ENCODE measurements at regions not wholly inside any gene's neighbourhood (a gene's known extent, or its start where the extent isn't known, plus 50 kb on each side); places are given as distances from the start of the nearest gene placed in this dataset.
"Not testable (repeated sequence)": the region's sequence is repeated elsewhere in the genome, so short reads cannot be mapped to it uniquely, and the experiment has no call there.

GRCh38 chr1:229131243-229132105 is 139.4 kb upstream of the RAB4A start:
- DNase-seq (ENCODE audit: low read depth, low spot score): no peak
- Histone ChIP-seq H3K9ac (ENCODE audit: insufficient read length, low read depth) (no peak overlapping the region), H3K36me3 (ENCODE audit: insufficient read depth, insufficient read length, low read length) (no peaks in the 10 kb centered on the region), H3K27me3 (ENCODE audit: insufficient read depth, insufficient read length) (no peaks in the 10 kb centered on the region), H3K9me3 (ENCODE audit: insufficient read depth, low read length) (peaks cover 38% of the 10 kb centered on the region), H3K4me1 (ENCODE audit: insufficient read depth, insufficient read length) (peaks cover 9% of the 10 kb centered on the region), H3K4me3 (ENCODE audit: insufficient read length, low read depth) (no peak overlapping the region)
- TF ChIP-seq YY1 (IDR thresholded peaks at IDR 0.05; ENCODE audit: insufficient read depth, insufficient read length) (no peak), SUZ12 (IDR thresholded peaks at IDR 0.05; ENCODE audit: extremely low read depth, insufficient read depth, insufficient read length) (no peak), ZNF274 (IDR thresholded peaks at IDR 0.05; ENCODE audit: low read depth, low read length) (no peak)

- Histone ChIP-seq H3K27me3 (ENCODE audit: insufficient read depth, insufficient read length) (no peaks in the 10 kb centered on the region), H3K9me3 (ENCODE audit: insufficient read depth, low read length) (peaks cover 43% of the 10 kb centered on the region), H3K4me1 (ENCODE audit: insufficient read depth, insufficient read length) (peaks cover 9% of the 10 kb centered on the region), H3K9ac (ENCODE audit: insufficient read length, low read depth) (no peak overlapping the region), H3K36me3 (ENCODE audit: insufficient read depth, insufficient read length, low read length) (no peaks in the 10 kb centered on the region), H3K4me3 (ENCODE audit: insufficient read length, low read depth) (no peak overlapping the region)
- no peak for DNase-seq (ENCODE audit: low read depth, low spot score)
- TF ChIP-seq YY1 (IDR thresholded peaks at IDR 0.05; ENCODE audit: insufficient read depth, insufficient read length) (no peak), SUZ12 (IDR thresholded peaks at IDR 0.05; ENCODE audit: extremely low read depth, insufficient read depth, insufficient read length) (no peak), ZNF274 (IDR thresholded peaks at IDR 0.05; ENCODE audit: low read depth, low read length) (no peak)
Measured at GRCh38 chr1:229132106-229132443, 138.8 kb upstream of the RAB4A start.

GRCh38 chr1:229132706-229133105 is 138.2 kb upstream of the RAB4A start:
- TF ChIP-seq SUZ12 (IDR thresholded peaks at IDR 0.05; ENCODE audit: extremely low read depth, insufficient read depth, insufficient read length): no peak
- TF ChIP-seq YY1 (IDR thresholded peaks at IDR 0.05; ENCODE audit: insufficient read depth, insufficient read length): no peak
- no peak for TF ChIP-seq ZNF274 (IDR thresholded peaks at IDR 0.05; ENCODE audit: low read depth, low read length)
- DNase-seq (ENCODE audit: low read depth, low spot score): no peak
- H3K9ac ChIP-seq (ENCODE audit: insufficient read length, low read depth): no peak overlapping the region
- no peaks in the 10 kb centered on the region for H3K27me3 ChIP-seq (ENCODE audit: insufficient read depth, insufficient read length)
- no peaks in the 10 kb centered on the region for H3K36me3 ChIP-seq (ENCODE audit: insufficient read depth, insufficient read length, low read length)
- no peak overlapping the region for H3K4me3 ChIP-seq (ENCODE audit: insufficient read length, low read depth)
- H3K4me1 ChIP-seq (ENCODE audit: insufficient read depth, insufficient read length): peaks cover 9% of the 10 kb centered on the region
- H3K9me3 ChIP-seq (ENCODE audit: insufficient read depth, low read length): peaks cover 48% of the 10 kb centered on the region

- Histone ChIP-seq H3K36me3 (ENCODE audit: insufficient read depth, insufficient read length, low read length) (no peaks in the 10 kb centered on the region), H3K4me3 (ENCODE audit: insufficient read length, low read depth) (no peak overlapping the region), H3K4me1 (ENCODE audit: insufficient read depth, insufficient read length) (peaks cover 9% of the 10 kb centered on the region), H3K27me3 (ENCODE audit: insufficient read depth, insufficient read length) (no peaks in the 10 kb centered on the region), H3K9ac (ENCODE audit: insufficient read length, low read depth) (no peak overlapping the region), H3K9me3 (ENCODE audit: insufficient read depth, low read length) (peaks cover 50% of the 10 kb centered on the region)
- TF ChIP-seq ZNF274 (IDR thresholded peaks at IDR 0.05; ENCODE audit: low read depth, low read length) (no peak), YY1 (IDR thresholded peaks at IDR 0.05; ENCODE audit: insufficient read depth, insufficient read length) (no peak), SUZ12 (IDR thresholded peaks at IDR 0.05; ENCODE audit: extremely low read depth, insufficient read depth, insufficient read length) (no peak)
- DNase-seq (ENCODE audit: low read depth, low spot score): no peak
Measured at GRCh38 chr1:229133151-229133550, 137.8 kb upstream of the RAB4A start.

GRCh38 chr1:229133811-229134210 is 137.1 kb upstream of the RAB4A start:
- TF ChIP-seq ZNF274 (IDR thresholded peaks at IDR 0.05; ENCODE audit: low read depth, low read length) (no peak), YY1 (IDR thresholded peaks at IDR 0.05; ENCODE audit: insufficient read depth, insufficient read length) (no peak), SUZ12 (IDR thresholded peaks at IDR 0.05; ENCODE audit: extremely low read depth, insufficient read depth, insufficient read length) (no peak)
- Histone ChIP-seq H3K36me3 (ENCODE audit: insufficient read depth, insufficient read length, low read length) (no peaks in the 10 kb centered on the region), H3K9me3 (ENCODE audit: insufficient read depth, low read length) (peaks cover 50% of the 10 kb centered on the region), H3K4me1 (ENCODE audit: insufficient read depth, insufficient read length) (peaks cover 9% of the 10 kb centered on the region), H3K4me3 (ENCODE audit: insufficient read length, low read depth) (no peak overlapping the region), H3K27me3 (ENCODE audit: insufficient read depth, insufficient read length) (no peaks in the 10 kb centered on the region), H3K9ac (ENCODE audit: insufficient read length, low read depth) (no peak overlapping the region)
- DNase-seq (ENCODE audit: low read depth, low spot score): no peak

GRCh38 chr1:229134381-229135217 is 136.3 kb upstream of the RAB4A start:
- not testable (repeated sequence) for H3K4me1 ChIP-seq (ENCODE audit: insufficient read depth, insufficient read length); H3K27me3 ChIP-seq (ENCODE audit: insufficient read depth, insufficient read length)

GRCh38 chr1:229135773-229136172 is 135.1 kb upstream of the RAB4A start:
- TF ChIP-seq SUZ12 (IDR thresholded peaks at IDR 0.05; ENCODE audit: extremely low read depth, insufficient read depth, insufficient read length) (no peak), ZNF274 (IDR thresholded peaks at IDR 0.05; ENCODE audit: low read depth, low read length) (no peak), YY1 (IDR thresholded peaks at IDR 0.05; ENCODE audit: insufficient read depth, insufficient read length) (no peak)
- DNase-seq (ENCODE audit: low read depth, low spot score): no peak
- H3K36me3 ChIP-seq (ENCODE audit: insufficient read depth, insufficient read length, low read length): peaks cover 7% of the 10 kb centered on the region

More at GRCh38 chr1:229134381-229135217, 136.3 kb upstream of the RAB4A start:
- not testable (repeated sequence) for H3K9ac ChIP-seq (ENCODE audit: insufficient read length, low read depth); H3K4me3 ChIP-seq (ENCODE audit: insufficient read length, low read depth); H3K36me3 ChIP-seq (ENCODE audit: insufficient read depth, insufficient read length, low read length); DNase-seq (ENCODE audit: low read depth, low spot score)
- H3K9me3 ChIP-seq (ENCODE audit: insufficient read depth, low read length): peaks cover 50% of the 10 kb centered on the region

More at GRCh38 chr1:229135773-229136172, 135.1 kb upstream of the RAB4A start:
- Histone ChIP-seq H3K27me3 (ENCODE audit: insufficient read depth, insufficient read length) (no peaks in the 10 kb centered on the region), H3K9me3 (ENCODE audit: insufficient read depth, low read length) (peaks cover 50% of the 10 kb centered on the region), H3K4me1 (ENCODE audit: insufficient read depth, insufficient read length) (no peaks in the 10 kb centered on the region), H3K9ac (ENCODE audit: insufficient read length, low read depth) (no peak overlapping the region), H3K4me3 (ENCODE audit: insufficient read length, low read depth) (no peak overlapping the region)

Data from NT2/D1 (cell line).